NOMO-1 treated with DMSO at 0.1 percent for 48 hours (cell line): ENCODE measurements at regions not wholly inside any gene's neighbourhood (a gene's known extent, or its start where the extent isn't known, plus 50 kb on each side); places are given as distances from the start of the nearest gene placed in this dataset.

Experiments
- DNase-seq: peaks from one replicate; lab custom pipeline; 2025; ENCODE audit not compliant: unreplicated experiment; lab: John Stamatoyannopoulos, UW

- no peak for DNase-seq
Measured at GRCh38 chr13:26839682-26840081, 79.1 kb upstream of the GPR12 start.

GRCh38 chr13:26838821-26839220 lies 78.2 kb upstream of the GPR12 start:
- DNase-seq = no peak

GRCh38 chr13:26837997-26838396 lies 77.4 kb upstream of the GPR12 start:
- no peak for DNase-seq

GRCh38 chr13:26837102-26837501 lies 76.5 kb upstream of the GPR12 start:
- DNase-seq = no peak

- no peak for DNase-seq
Measured at GRCh38 chr13:26836626-26837025, 76.0 kb upstream of the GPR12 start.

GRCh38 chr13:26834646-26835045 lies 74.1 kb upstream of the GPR12 start:
- no peak for DNase-seq

GRCh38 chr13:26831336-26831908 lies 70.8 kb upstream of the GPR12 start:
- DNase-seq = no peak

GRCh38 chr13:26829716-26830115 lies 69.1 kb upstream of the GPR12 start:
- DNase-seq = no peak

- DNase-seq = no peak
Measured at GRCh38 chr13:26824581-26824980, 64.0 kb upstream of the GPR12 start.

- no peak for DNase-seq
Measured at GRCh38 chr13:26822146-26822545, 61.6 kb upstream of the GPR12 start.

GRCh38 chr13:26821672-26822071 lies 61.1 kb upstream of the GPR12 start:
- no peak for DNase-seq

- no peak for DNase-seq
Measured at GRCh38 chr13:26820871-26821270, 60.3 kb upstream of the GPR12 start.

- no peak for DNase-seq
Measured at GRCh38 chr13:26819046-26819445, 58.5 kb upstream of the GPR12 start.

- DNase-seq = no peak
Measured at GRCh38 chr13:26816881-26817280, 56.3 kb upstream of the GPR12 start.

GRCh38 chr13:26813980-26814348 lies 53.4 kb upstream of the GPR12 start:
- no peak for DNase-seq

GRCh38 chr13:26813321-26813979 lies 52.9 kb upstream of the GPR12 start:
- DNase-seq = no peak

GRCh38 chr13:26811581-26811980 lies 51.0 kb upstream of the GPR12 start:
- DNase-seq = no peak
